OCI-LY3 (cell line): ENCODE measurements at regions not wholly inside any gene's neighbourhood (a gene's known extent, or its start where the extent isn't known, plus 50 kb on each side); places are given as distances from the start of the nearest gene placed in this dataset.

Experiments used
- EZH2phosphoT487 ChIP-seq: fragments of 200-600 bp; shearing (Covaris generic); IDR thresholded peaks from 2 replicates; pipeline ENCODE4 v1.6.1; 2018; ENCODE audit warnings: antibody characterized with exemption, mixed run types, low read depth
- TF ChIP-seq, protein P1 (sequence below): fragments of 200-600, 300-600 bp; sonication (generic); IDR thresholded peaks from 2 replicates; pipeline ENCODE4 v1.5.1; 2014; ENCODE audit warnings: antibody characterized with exemption, low read length, low read depth

DNA sequence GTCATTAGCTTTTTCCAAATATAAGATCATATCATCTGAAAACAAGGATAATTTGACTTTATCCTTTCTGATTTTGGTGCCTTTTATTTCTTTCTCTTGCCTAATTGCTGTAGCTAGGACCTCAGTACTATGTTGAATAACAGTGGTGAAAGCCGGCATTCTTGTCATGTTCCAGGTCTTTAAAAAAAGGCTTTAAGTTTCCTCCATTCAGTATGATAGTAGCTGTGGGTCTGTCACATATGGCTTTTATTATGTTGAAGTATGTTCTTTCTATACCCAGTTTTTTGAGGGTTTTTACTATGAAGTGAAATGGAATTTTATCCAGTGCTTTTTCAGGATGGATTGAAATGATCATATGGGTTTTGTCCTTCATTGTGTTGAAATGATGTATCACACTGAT is 115.8 kb downstream of the DUSP10 start:
- TF ChIP-seq, protein P1, sequence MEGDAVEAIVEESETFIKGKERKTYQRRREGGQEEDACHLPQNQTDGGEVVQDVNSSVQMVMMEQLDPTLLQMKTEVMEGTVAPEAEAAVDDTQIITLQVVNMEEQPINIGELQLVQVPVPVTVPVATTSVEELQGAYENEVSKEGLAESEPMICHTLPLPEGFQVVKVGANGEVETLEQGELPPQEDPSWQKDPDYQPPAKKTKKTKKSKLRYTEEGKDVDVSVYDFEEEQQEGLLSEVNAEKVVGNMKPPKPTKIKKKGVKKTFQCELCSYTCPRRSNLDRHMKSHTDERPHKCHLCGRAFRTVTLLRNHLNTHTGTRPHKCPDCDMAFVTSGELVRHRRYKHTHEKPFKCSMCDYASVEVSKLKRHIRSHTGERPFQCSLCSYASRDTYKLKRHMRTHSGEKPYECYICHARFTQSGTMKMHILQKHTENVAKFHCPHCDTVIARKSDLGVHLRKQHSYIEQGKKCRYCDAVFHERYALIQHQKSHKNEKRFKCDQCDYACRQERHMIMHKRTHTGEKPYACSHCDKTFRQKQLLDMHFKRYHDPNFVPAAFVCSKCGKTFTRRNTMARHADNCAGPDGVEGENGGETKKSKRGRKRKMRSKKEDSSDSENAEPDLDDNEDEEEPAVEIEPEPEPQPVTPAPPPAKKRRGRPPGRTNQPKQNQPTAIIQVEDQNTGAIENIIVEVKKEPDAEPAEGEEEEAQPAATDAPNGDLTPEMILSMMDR: no peak
- TF ChIP-seq EZH2phosphoT487: no peak
